IMR-90 (cell line): ENCODE measurements at regions not wholly inside any gene's neighbourhood (a gene's known extent, or its start where the extent isn't known, plus 50 kb on each side); places are given as distances from the start of the nearest gene placed in this dataset.

Experiments
- ATAC-seq: fragments of 200-7000 bp; cut with Tn5 transposase; 2 replicates; pipeline ENCODE4 v1.9.1; 2020; ENCODE audit warnings: low read depth, mild to moderate bottlenecking, moderate library complexity
- BruUV-seq: library from RNA; stranded (reverse); fragments of 400-500 nt; replicated peaks from 2 replicates; lab custom pipeline; 2021; lab: Mats Ljungman, UMichigan
- CTCF ChIA-PET: fragments of 300-600 bp; formaldehyde crosslinking; extraction: SDS; loops from one replicate; lab custom pipeline; 2021; ENCODE audit warnings: antibody characterized with exemption; lab: Yijun Ruan, JAX
- POLR2A ChIA-PET: fragments of 300-600 bp; sonication (Branson Sonifier 250); formaldehyde crosslinking; loops from one replicate; lab custom pipeline; 2022; ENCODE audit warnings: antibody characterized with exemption; ENCODE audit not compliant: unreplicated experiment; lab: Charles Lee
- DNase-seq: peaks from one replicate; pipeline ENCODE4 v3.0.0; 2013
- H2AFZ ChIP-seq: replicated peaks from 2 replicates; pipeline ENCODE3; 2013; ENCODE audit warnings: low read length, mild to moderate bottlenecking; ENCODE audit not compliant: poor library complexity
- H2AK5ac ChIP-seq: 2 replicates; pipeline ENCODE4 v1.6.1; 2013; ENCODE audit warnings: low read depth, low read length, inconsistent platforms
- H2AK9ac ChIP-seq: replicated peaks from 2 replicates; pipeline ENCODE3; 2013; ENCODE audit warnings: mild to moderate bottlenecking, low read depth, low read length, moderate library complexity; ENCODE audit not compliant: poor library complexity
- H2BK120ac ChIP-seq: 2 replicates; pipeline ENCODE4 v1.6.1; 2013; ENCODE audit warnings: low read depth, low read length, inconsistent platforms
- H2BK15ac ChIP-seq: 3 replicates; pipeline ENCODE4 v1.6.1; 2013; ENCODE audit warnings: low read depth, low read length, inconsistent platforms
- H2BK20ac ChIP-seq: 2 replicates; pipeline ENCODE4 v1.6.1; 2013; ENCODE audit warnings: low read depth, mild to moderate bottlenecking, inconsistent platforms, low read length, moderate library complexity
- H2BK5ac ChIP-seq: 2 replicates; pipeline ENCODE4 v1.6.1; 2013; ENCODE audit warnings: mild to moderate bottlenecking, low read depth, low read length, inconsistent platforms; ENCODE audit not compliant: poor library complexity, severe bottlenecking
- H3K14ac ChIP-seq: replicated peaks from 2 replicates; pipeline ENCODE4 v1.6.1; 2013; ENCODE audit warnings: low read depth, low read length, inconsistent platforms
- H3K18ac ChIP-seq: 2 replicates; pipeline ENCODE4 v1.6.1; 2013; ENCODE audit warnings: low read depth, low read length, control low read depth
- H3K23ac ChIP-seq: 2 replicates; pipeline ENCODE4 v1.6.1; 2013; ENCODE audit warnings: low read depth, low read length, inconsistent platforms
- H3K27ac ChIP-seq: 2 replicates; pipeline ENCODE4 v1.5.1; 2013; ENCODE audit warnings: mild to moderate bottlenecking, control low read depth, low read length; ENCODE audit not compliant: insufficient read depth
- H3K27me3 ChIP-seq: 2 replicates; pipeline ENCODE4 v1.6.1; 2013; ENCODE audit warnings: low read length; ENCODE audit not compliant: control insufficient read depth, insufficient read depth
- H3K36me3 ChIP-seq: 2 replicates; pipeline ENCODE4 v1.6.1; 2013; ENCODE audit warnings: low read length, mixed read lengths; ENCODE audit not compliant: control insufficient read depth, insufficient read depth
- H3K4ac ChIP-seq: 2 replicates; pipeline ENCODE4 v1.6.1; 2013; ENCODE audit warnings: low read depth, low read length, inconsistent platforms
- H3K4me1 ChIP-seq: 2 replicates; pipeline ENCODE4 v1.6.1; 2013; ENCODE audit warnings: low read length, mixed read lengths; ENCODE audit not compliant: control insufficient read depth, insufficient read depth
- H3K4me2 ChIP-seq: 2 replicates; pipeline ENCODE4 v1.6.1; 2013; ENCODE audit warnings: low read depth, mild to moderate bottlenecking, control low read depth, low read length, moderate library complexity
- H3K4me3 ChIP-seq: 2 replicates; pipeline ENCODE4 v1.5.1; 2013; ENCODE audit warnings: low read depth, mild to moderate bottlenecking, control low read depth, low read length, moderate library complexity; ENCODE audit not compliant: insufficient read depth
- H3K56ac ChIP-seq: 2 replicates; pipeline ENCODE4 v1.6.1; 2013; ENCODE audit warnings: low read length, inconsistent platforms; ENCODE audit not compliant: insufficient read depth; ENCODE audit errors: extremely low read depth
- H3K79me1 ChIP-seq, 2 experiments: 2 replicates each; pipeline ENCODE4 v1.6.1; 2013; ENCODE audit warnings: low read length in 2 of 2, inconsistent platforms in 1 of 2, low read depth in 1 of 2
- H3K9ac ChIP-seq: 2 replicates; pipeline ENCODE4 v1.6.1; 2013; ENCODE audit warnings: low read depth, low read length, control low read depth
- H3K9me1 ChIP-seq: 2 replicates; pipeline ENCODE4 v1.6.1; 2013; ENCODE audit warnings: low read length, inconsistent platforms; ENCODE audit not compliant: insufficient read depth
- H3K9me3 ChIP-seq: 2 replicates; pipeline ENCODE4 v1.6.1; 2013; ENCODE audit warnings: low read length; ENCODE audit not compliant: control insufficient read depth, insufficient read depth
- H4K20me1 ChIP-seq: 2 replicates; pipeline ENCODE4 v1.6.1; 2013; ENCODE audit warnings: low read length, inconsistent platforms; ENCODE audit not compliant: insufficient read depth
- H4K5ac ChIP-seq: 2 replicates; pipeline ENCODE4 v1.6.1; 2013; ENCODE audit warnings: mild to moderate bottlenecking, low read depth, low read length, control low read depth
- H4K8ac ChIP-seq, 2 experiments: 2 replicates each; pipeline ENCODE4 v1.6.1; 2013; ENCODE audit warnings: low read depth in 2 of 2, low read length in 2 of 2, control low read depth in 1 of 2, inconsistent platforms in 1 of 2
- H4K91ac ChIP-seq: 2 replicates; pipeline ENCODE4 v1.6.1; 2013; ENCODE audit warnings: low read depth, low read length, inconsistent platforms; ENCODE audit not compliant: insufficient read depth
- BHLHE40 ChIP-seq: fragments of 150-350 bp; IDR thresholded peaks from 2 replicates; pipeline ENCODE4 v1.6.1; 2016; ENCODE audit warnings: mild to moderate bottlenecking, low read depth, low read length
- CEBPB ChIP-seq: IDR thresholded peaks from 2 replicates; pipeline ENCODE4 v1.6.1; 2012; ENCODE audit warnings: low read depth, low read length, improper control_type of control experiment
- CHD1 ChIP-seq: IDR thresholded peaks from 2 replicates; pipeline ENCODE4 v1.6.1; 2012; ENCODE audit warnings: low read depth, low read length, improper control_type of control experiment
- CTCF ChIP-seq: conservative IDR thresholded peaks from 2 replicates; pipeline ENCODE4 v1.5.1; 2012; ENCODE audit warnings: mild to moderate bottlenecking, low read depth, low read length, improper control_type of control experiment
- FOS ChIP-seq: fragments of 150-350 bp; IDR thresholded peaks from 2 replicates; pipeline ENCODE4 v1.6.1; 2016; ENCODE audit warnings: low read depth, low read length
- MAZ ChIP-seq: IDR thresholded peaks from 2 replicates; pipeline ENCODE4 v1.6.1; 2012; ENCODE audit warnings: low read depth, mild to moderate bottlenecking, low read length, improper control_type of control experiment, moderate library complexity, borderline replicate concordance
- MXI1 ChIP-seq: IDR thresholded peaks from 2 replicates; pipeline ENCODE4 v1.6.1; 2012; ENCODE audit warnings: low read depth, mild to moderate bottlenecking, low read length, moderate library complexity, borderline replicate concordance
- NFE2L2 ChIP-seq: fragments of 150-350 bp; IDR thresholded peaks from 2 replicates; pipeline ENCODE4 v1.6.1; 2016; ENCODE audit warnings: low read depth, mild to moderate bottlenecking, low read length
- RAD21 ChIP-seq: IDR thresholded peaks from 2 replicates; pipeline ENCODE4 v1.6.1; 2012; ENCODE audit warnings: low read length, improper control_type of control experiment
- RCOR1 ChIP-seq: IDR thresholded peaks from 2 replicates; pipeline ENCODE4 v1.6.1; 2012; ENCODE audit warnings: mild to moderate bottlenecking, low read length, improper control_type of control experiment; ENCODE audit not compliant: insufficient replicate concordance
- USF2 ChIP-seq: fragments of 150-350 bp; IDR thresholded peaks from 2 replicates; pipeline ENCODE4 v1.6.1; 2017; ENCODE audit warnings: mild to moderate bottlenecking, antibody characterized with exemption, low read length, low read depth
- WGBS, 2 experiments: methylation state at CpG; one replicate each; pipeline versions ENCODE4 v1.1.5 to v1.1.7; 2013; ENCODE audit warnings: missing lambda C conversion rate in 2 of 2; ENCODE audit not compliant: insufficient read length in 1 of 2; ENCODE audit errors: extremely low coverage in 2 of 2; 5-methylcytosine and 5-hydroxymethylcytosine counted together
- dilution Hi-C: fragments of 300-500 bp; cut with HindIII; formaldehyde crosslinking; loops from one replicate; pipeline ENCODE4 v1.14.3; 2018; ENCODE audit warnings: low sequenced_read_pairs; ENCODE audit not compliant: unreplicated experiment
- in situ Hi-C: fragments of 300-500 bp; cut with MboI; formaldehyde crosslinking; loops from 3 replicates; pipeline ENCODE4 v1.14.3; 2019; ENCODE audit warnings: low sequenced_read_pairs, inconsistent platforms, mixed read lengths
- intact Hi-C: fragments of 100-400 bp; cut with micrococcal nuclease; formaldehyde crosslinking; loops from 2 replicates; pipeline ENCODE4 v1.10.0; 2022

GRCh38 chr5:52481201-52481600, 306.5 kb upstream of the ITGA1 start:
- Histone ChIP-seq H3K14ac (no peak overlapping the region), H3K23ac (no peak overlapping the region), H2AK5ac (no peak overlapping the region), H3K9me1 (no peaks in the 10 kb centered on the region), H3K27ac (no peak overlapping the region), H2BK120ac (no peak overlapping the region), H2AFZ (no peak overlapping the region), H4K20me1 (no peaks in the 10 kb centered on the region), H3K79me1 (no peaks in the 10 kb centered on the region), H3K4me3 (no peak overlapping the region), H3K36me3 (no peaks in the 10 kb centered on the region), H4K91ac (no peak overlapping the region), H3K9ac (no peak overlapping the region), H4K5ac (no peak overlapping the region), H3K4me2 (no peak overlapping the region), H3K4me1 (no peaks in the 10 kb centered on the region), H3K9me3 (no peaks in the 10 kb centered on the region), H2BK20ac (no peak overlapping the region), H2BK5ac (no peak overlapping the region), H3K56ac (no peak overlapping the region), H3K4ac (no peak overlapping the region), H2BK15ac (no peak overlapping the region), H2AK9ac (no peak overlapping the region), H3K18ac (no peak overlapping the region), H4K8ac (no peak overlapping the region), H3K27me3 (no peaks in the 10 kb centered on the region)
- POLR2A ChIA-PET = no interaction called here
- CTCF ChIA-PET = no interaction called here
- in situ Hi-C loops (no loop called here), dilution Hi-C loops (no loop called here), intact Hi-C loops (no loop called here)
- no CpG with 5 or more reads among the region's 1 CpG for WGBS, 2 experiments
- BruUV-seq = no TSS peak
- TF ChIP-seq CTCF (no peak), NFE2L2 (no peak), USF2 (no peak), CHD1 (no peak), BHLHE40 (no peak), MAZ (no peak), RAD21 (no peak), MXI1 (no peak), RCOR1 (no peak), CEBPB (no peak), FOS (no peak)
- DNase-seq (no peak), ATAC-seq (no peak)
